Upper lobe of right lung (tissue), 1 donor: ENCODE measurements at regions not wholly inside any gene's neighbourhood (a gene's known extent, or its start where the extent isn't known, plus 50 kb on each side); places are given as distances from the start of the nearest gene placed in this dataset.

Source experiments
- ATAC-seq: fragments of 200-7000 bp; cut with Tn5 transposase; one replicate; pipeline ENCODE4 v1.9.1; 2020; ENCODE audit warnings: mild to moderate bottlenecking, moderate library complexity
- DNase-seq: peaks from one replicate; pipeline ENCODE4 v3.0.0-alpha.2; 2020
- H3K27ac ChIP-seq: fragments of 200-600 bp; one replicate; pipeline ENCODE4 v1.8.0; 2022
- H3K27me3 ChIP-seq: fragments of 200-600 bp; one replicate; pipeline ENCODE4 v1.8.0; 2022; ENCODE audit warnings: mild to moderate bottlenecking
- H3K36me3 ChIP-seq: fragments of 200-600 bp; one replicate; pipeline ENCODE4 v1.8.0; 2022
- H3K4me1 ChIP-seq: fragments of 200-600 bp; one replicate; pipeline ENCODE4 v1.8.0; 2022
- H3K4me3 ChIP-seq: fragments of 200-600 bp; one replicate; pipeline ENCODE4 v1.8.0; 2022; ENCODE audit warnings: mild to moderate bottlenecking
- H3K9me3 ChIP-seq: fragments of 200-600 bp; one replicate; pipeline ENCODE4 v1.8.0; 2022
- CTCF ChIP-seq: fragments of 200-600 bp; IDR thresholded peaks from one replicate; pipeline ENCODE4 v1.8.0; 2022; ENCODE audit warnings: antibody characterized with exemption
- intact Hi-C: fragments of 100-400 bp; cut with DNase I; formaldehyde crosslinking; loops from one replicate; pipeline ENCODE4 v1.11.0; 2022
- donor health status: DM: no; HTN: yes; CAD: no; lungs with severe emphysema.

GRCh38 chr15:81443040-81443820 is 69.2 kb upstream of the TMC3 start:
- intact Hi-C loops, result no loop called here
- no peaks in the 10 kb centered on the region for H3K9me3 ChIP-seq
- H3K27me3 ChIP-seq, result no peaks in the 10 kb centered on the region
- no peaks in the 10 kb centered on the region for H3K36me3 ChIP-seq
- H3K4me1 ChIP-seq, result no peaks in the 10 kb centered on the region
- no peak overlapping the region for H3K27ac ChIP-seq
- no peak for ATAC-seq
- TF ChIP-seq CTCF, result no peak
- H3K4me3 ChIP-seq, result no peak overlapping the region
- no peak for DNase-seq

GRCh38 chr15:81442454-81442853 is 68.4 kb upstream of the TMC3 start:
- H3K27ac ChIP-seq, result no peak overlapping the region
- H3K9me3 ChIP-seq, result no peaks in the 10 kb centered on the region
- TF ChIP-seq CTCF, result no peak
- ATAC-seq (no peak), DNase-seq (no peak)
- intact Hi-C loops, result no loop called here
- no peaks in the 10 kb centered on the region for H3K4me1 ChIP-seq
- no peaks in the 10 kb centered on the region for H3K36me3 ChIP-seq
- no peak overlapping the region for H3K4me3 ChIP-seq
- no peaks in the 10 kb centered on the region for H3K27me3 ChIP-seq

- no peaks in the 10 kb centered on the region for H3K4me1 ChIP-seq
- DNase-seq (no peak), ATAC-seq (no peak)
- no peaks in the 10 kb centered on the region for H3K36me3 ChIP-seq
- intact Hi-C loops, result no loop called here
- H3K4me3 ChIP-seq, result no peak overlapping the region
- no peaks in the 10 kb centered on the region for H3K27me3 ChIP-seq
- no peak overlapping the region for H3K27ac ChIP-seq
- no peaks in the 10 kb centered on the region for H3K9me3 ChIP-seq
- no peak for TF ChIP-seq CTCF
Observed at GRCh38 chr15:81434851-81435250, 60.8 kb upstream of the TMC3 start.

GRCh38 chr15:81433462-81433861 is 59.4 kb upstream of the TMC3 start:
- Histone ChIP-seq H3K36me3 (no peaks in the 10 kb centered on the region), H3K27me3 (no peaks in the 10 kb centered on the region), H3K27ac (no peak overlapping the region), H3K4me1 (no peaks in the 10 kb centered on the region), H3K4me3 (no peak overlapping the region), H3K9me3 (no peaks in the 10 kb centered on the region)
- no peak for TF ChIP-seq CTCF
- intact Hi-C loops, result no loop called here
- no peak for ATAC-seq
- no peak for DNase-seq

- Histone ChIP-seq H3K36me3 (no peaks in the 10 kb centered on the region), H3K4me3 (no peak overlapping the region), H3K27me3 (no peaks in the 10 kb centered on the region), H3K4me1 (no peaks in the 10 kb centered on the region), H3K27ac (no peak overlapping the region), H3K9me3 (no peaks in the 10 kb centered on the region)
- ATAC-seq (no peak), DNase-seq (no peak)
- intact Hi-C loops, result no loop called here
- TF ChIP-seq CTCF, result no peak
Observed at GRCh38 chr15:81432179-81432578, 58.2 kb upstream of the TMC3 start.

- Histone ChIP-seq H3K4me3 (no peak overlapping the region), H3K9me3 (no peaks in the 10 kb centered on the region), H3K27me3 (no peaks in the 10 kb centered on the region), H3K36me3 (no peaks in the 10 kb centered on the region), H3K4me1 (no peaks in the 10 kb centered on the region), H3K27ac (no peak overlapping the region)
- intact Hi-C loops, result no loop called here
- ATAC-seq, result no peak
- no peak for TF ChIP-seq CTCF
- DNase-seq, result no peak
Observed at GRCh38 chr15:81427176-81427575, 53.2 kb upstream of the TMC3 start.
